ENCODE measurements at regions not wholly inside any gene's neighbourhood (a gene's known extent, or its start where the extent isn't known, plus 50 kb on each side); places are given as distances from the start of the nearest gene placed in this dataset.
A peak's percentile ranks its signal among the peaks of the same experiment; 100 is the strongest.

DNA sequence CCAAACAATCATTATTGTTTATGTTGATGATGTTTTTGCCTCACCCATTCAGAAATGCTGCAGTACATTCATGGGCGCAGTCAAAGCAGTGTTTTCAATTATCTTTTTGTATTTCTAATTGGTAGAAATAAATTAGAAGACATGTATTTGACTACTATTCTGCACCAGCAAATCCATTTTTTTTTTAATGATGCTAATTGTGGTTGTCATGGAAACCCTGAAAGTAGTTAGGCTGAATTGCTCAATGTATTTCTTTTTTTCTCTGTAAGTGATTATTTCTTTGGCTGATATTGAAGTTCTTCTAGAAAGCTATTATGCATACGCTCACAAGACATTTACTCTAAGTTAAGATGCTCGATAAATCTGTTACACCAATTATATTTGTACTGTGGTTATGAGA, 101.2 kb downstream of the RFC3 start:
- Histone ChIP-seq H3K4me1 (ENCODE audit: control insufficient read depth in 2 of 2, insufficient read depth in 2 of 2, low read length in 2 of 2) (no peaks in the 10 kb centered on the region), H3K36me3 (ENCODE audit: control insufficient read depth in 2 of 2, insufficient read depth in 2 of 2, low read length in 1 of 2) (no peaks in the 10 kb centered on the region), H3K27ac (ENCODE audit: low read depth in 1 of 2, low read length in 1 of 2) (no peak overlapping the region), H3K9me3 (ENCODE audit: control insufficient read depth in 2 of 2, insufficient read depth in 1 of 2, low read length in 1 of 2) (no peaks in the 10 kb centered on the region), H3K27me3 (ENCODE audit: control insufficient read depth in 2 of 2, insufficient read depth in 1 of 2, low read length in 1 of 2) (no peaks in the 10 kb centered on the region), H3K4me3 (ENCODE audit: low read length in 2 of 2) (no peak overlapping the region)
- over 99% methylated on average over 3 of the region's 3 CpGs for WGBS
- DNase-seq (ENCODE audit: low read depth in 6 of 9, low spot score in 9 of 9), result no peak

DNA sequence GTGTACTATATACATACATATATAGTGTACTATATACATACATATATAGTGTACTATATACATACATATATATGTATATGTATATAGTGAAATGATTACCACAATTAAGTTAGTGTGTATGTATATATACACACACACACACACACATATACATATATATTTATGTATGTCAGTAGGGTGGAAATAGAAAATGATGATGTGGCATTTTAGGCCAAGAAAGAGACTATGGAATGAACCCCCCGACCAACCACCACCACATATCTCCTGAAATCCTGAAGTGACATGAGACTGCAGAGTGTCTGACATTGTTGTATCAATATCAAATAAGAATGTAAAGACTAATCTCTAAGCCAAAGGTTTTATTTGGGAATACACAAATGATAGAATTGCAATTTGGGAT, 107.6 kb downstream of the RFC3 start:
- WGBS, result 66% methylated on average over 1 of the region's 1 CpG

DNA sequence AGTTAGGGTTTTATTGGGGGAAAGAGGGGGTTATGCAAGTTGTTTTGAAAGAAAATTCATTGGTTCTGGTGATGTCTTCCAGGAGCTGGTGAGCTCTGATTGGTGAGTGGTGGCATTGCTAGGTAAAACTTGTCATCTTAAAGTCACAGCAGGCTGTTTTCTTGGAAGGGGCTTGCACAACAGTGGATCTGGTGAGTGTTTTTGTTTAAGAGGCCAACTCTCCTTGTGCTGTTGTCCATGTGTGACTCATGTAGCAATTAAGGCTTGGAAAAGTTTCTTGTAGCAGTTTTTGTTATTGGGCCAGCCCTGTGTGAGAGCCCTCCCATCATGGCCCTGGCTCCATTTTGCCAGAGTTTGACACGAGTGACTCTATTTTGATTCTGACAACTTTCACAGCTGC, 109.4 kb downstream of the RFC3 start:
- H3K4me1 ChIP-seq (ENCODE audit: control insufficient read depth in 2 of 2, insufficient read depth in 2 of 2, low read length in 2 of 2), result no peaks in the 10 kb centered on the region
- DNase-seq (ENCODE audit: low read depth in 6 of 9, low spot score in 9 of 9), result no peak
- H3K36me3 ChIP-seq (ENCODE audit: control insufficient read depth in 2 of 2, insufficient read depth in 2 of 2, low read length in 1 of 2), result no peaks in the 10 kb centered on the region
- no peak overlapping the region for H3K27ac ChIP-seq (ENCODE audit: low read depth in 1 of 2, low read length in 1 of 2)
- H3K27me3 ChIP-seq (ENCODE audit: control insufficient read depth in 2 of 2, insufficient read depth in 1 of 2, low read length in 1 of 2), result no peaks in the 10 kb centered on the region
- H3K9me3 ChIP-seq (ENCODE audit: control insufficient read depth in 2 of 2, insufficient read depth in 1 of 2, low read length in 1 of 2), result no peaks in the 10 kb centered on the region
- 98% methylated on average over 1 of the region's 1 CpG for WGBS
- H3K4me3 ChIP-seq (ENCODE audit: low read length in 2 of 2), result no peak overlapping the region

More for the DNA sequence above, 107.6 kb downstream of the RFC3 start:
- Histone ChIP-seq H3K4me1 (ENCODE audit: control insufficient read depth in 2 of 2, insufficient read depth in 2 of 2, low read length in 2 of 2) (no peaks in the 10 kb centered on the region), H3K9me3 (ENCODE audit: control insufficient read depth in 2 of 2, insufficient read depth in 1 of 2, low read length in 1 of 2) (no peaks in the 10 kb centered on the region), H3K27ac (ENCODE audit: low read depth in 1 of 2, low read length in 1 of 2) (no peak overlapping the region), H3K4me3 (ENCODE audit: low read length in 2 of 2) (no peak overlapping the region), H3K27me3 (ENCODE audit: control insufficient read depth in 2 of 2, insufficient read depth in 1 of 2, low read length in 1 of 2) (no peaks in the 10 kb centered on the region), H3K36me3 (ENCODE audit: control insufficient read depth in 2 of 2, insufficient read depth in 2 of 2, low read length in 1 of 2) (no peaks in the 10 kb centered on the region)
- DNase-seq (ENCODE audit: low read depth in 6 of 9, low spot score in 9 of 9), result no peak

DNA sequence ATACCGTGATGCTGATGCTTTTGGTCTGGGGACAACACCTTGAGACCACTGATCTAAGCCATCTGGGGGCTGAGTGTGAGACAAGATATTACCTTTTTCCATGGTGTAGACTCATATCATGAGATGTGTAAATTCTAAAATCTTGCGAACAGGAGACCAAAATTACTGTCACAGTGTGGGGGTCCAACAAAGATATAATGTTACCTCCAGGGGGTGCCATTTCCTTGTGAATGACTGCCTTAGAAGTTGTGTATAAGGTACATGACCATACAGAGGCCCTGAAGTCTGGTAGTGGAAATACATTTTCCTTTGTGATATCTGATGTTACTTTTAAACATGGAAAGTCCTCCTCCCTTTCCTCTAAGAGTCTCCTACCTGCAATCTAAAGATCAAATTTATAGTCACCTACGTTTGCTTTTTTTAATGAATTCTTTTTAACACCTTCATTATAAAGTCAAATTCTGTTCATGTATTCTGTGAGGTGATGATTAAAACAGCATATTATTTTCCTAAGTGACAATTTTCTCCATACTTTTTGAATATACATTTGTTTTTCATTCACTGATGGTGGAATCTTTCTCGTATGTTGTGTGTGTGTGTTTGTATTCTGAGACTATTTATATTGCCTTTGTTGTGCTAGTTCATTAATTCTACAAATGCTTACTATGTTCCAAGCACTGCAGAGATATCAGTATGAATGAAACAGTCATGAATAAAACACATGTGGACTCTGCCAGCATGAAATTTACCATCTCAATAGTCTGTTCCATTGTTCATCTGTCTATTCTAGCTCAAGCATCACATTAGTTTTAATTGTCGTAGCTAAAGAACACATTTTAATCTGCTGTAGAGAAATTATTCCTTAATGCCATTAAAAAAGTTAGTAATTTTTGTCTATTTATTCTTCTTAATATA, 113.7 kb downstream of the RFC3 start:
- no peaks in the 10 kb centered on the region for H3K36me3 ChIP-seq (ENCODE audit: control insufficient read depth in 2 of 2, insufficient read depth in 2 of 2, low read length in 1 of 2)
- DNase-seq (ENCODE audit: low read depth in 6 of 9, low spot score in 9 of 9), result peak in 7 of 9 donors; percentile 3 to 47 (median 9)
- no peak overlapping the region for H3K27ac ChIP-seq (ENCODE audit: low read depth in 1 of 2, low read length in 1 of 2)
- no peaks in the 10 kb centered on the region for H3K9me3 ChIP-seq (ENCODE audit: control insufficient read depth in 2 of 2, insufficient read depth in 1 of 2, low read length in 1 of 2)
- H3K27me3 ChIP-seq (ENCODE audit: control insufficient read depth in 2 of 2, insufficient read depth in 1 of 2, low read length in 1 of 2), result no peaks in the 10 kb centered on the region
- no peak overlapping the region for H3K4me3 ChIP-seq (ENCODE audit: low read length in 2 of 2)
- WGBS, result 98% methylated on average over 5 of the region's 5 CpGs
- peaks cover 0 to 5% of the 10 kb centered on the region in 2 donors for H3K4me1 ChIP-seq (ENCODE audit: control insufficient read depth in 2 of 2, insufficient read depth in 2 of 2, low read length in 2 of 2)

DNA sequence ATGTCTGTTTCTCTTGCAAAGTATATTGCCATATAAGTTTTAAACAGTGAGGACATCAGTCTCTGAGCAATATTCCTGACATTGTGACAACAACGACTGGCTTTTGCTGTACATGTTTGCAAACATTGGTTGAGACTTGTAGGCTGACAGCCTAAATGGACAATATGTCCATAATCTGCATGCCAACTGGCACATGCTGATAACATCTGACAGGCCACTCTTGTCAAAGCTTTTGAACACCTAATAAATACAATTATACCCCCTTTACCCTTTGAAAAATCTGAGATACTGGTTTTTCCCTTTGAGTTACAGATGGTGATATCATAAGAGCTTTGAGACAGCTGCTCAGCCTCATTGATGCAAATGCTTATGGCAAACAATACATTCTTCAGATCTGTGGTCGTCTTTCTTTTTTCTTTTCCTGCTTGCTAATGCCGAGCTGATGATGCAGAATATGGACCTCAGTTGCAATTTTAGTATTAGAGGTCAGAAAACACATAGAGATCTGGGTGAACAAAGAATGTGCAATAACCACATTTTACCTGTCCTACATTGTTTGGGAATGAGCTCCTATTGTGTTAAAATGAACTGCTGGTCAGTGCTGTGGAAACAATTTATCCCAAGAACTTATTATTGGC, 114.9 kb downstream of the RFC3 start:
- H3K36me3 ChIP-seq (ENCODE audit: control insufficient read depth in 2 of 2, insufficient read depth in 2 of 2, low read length in 1 of 2), result no peaks in the 10 kb centered on the region
- H3K27me3 ChIP-seq (ENCODE audit: control insufficient read depth in 2 of 2, insufficient read depth in 1 of 2, low read length in 1 of 2), result no peaks in the 10 kb centered on the region
- H3K4me1 ChIP-seq (ENCODE audit: control insufficient read depth in 2 of 2, insufficient read depth in 2 of 2, low read length in 2 of 2), result peaks cover 0 to 5% of the 10 kb centered on the region in 2 donors
- 96% methylated on average over 3 of the region's 3 CpGs for WGBS
- H3K9me3 ChIP-seq (ENCODE audit: control insufficient read depth in 2 of 2, insufficient read depth in 1 of 2, low read length in 1 of 2), result no peaks in the 10 kb centered on the region
- no peak for DNase-seq (ENCODE audit: low read depth in 6 of 9, low spot score in 9 of 9)
- H3K27ac ChIP-seq (ENCODE audit: low read depth in 1 of 2, low read length in 1 of 2), result no peak overlapping the region
- H3K4me3 ChIP-seq (ENCODE audit: low read length in 2 of 2), result no peak overlapping the region

DNA sequence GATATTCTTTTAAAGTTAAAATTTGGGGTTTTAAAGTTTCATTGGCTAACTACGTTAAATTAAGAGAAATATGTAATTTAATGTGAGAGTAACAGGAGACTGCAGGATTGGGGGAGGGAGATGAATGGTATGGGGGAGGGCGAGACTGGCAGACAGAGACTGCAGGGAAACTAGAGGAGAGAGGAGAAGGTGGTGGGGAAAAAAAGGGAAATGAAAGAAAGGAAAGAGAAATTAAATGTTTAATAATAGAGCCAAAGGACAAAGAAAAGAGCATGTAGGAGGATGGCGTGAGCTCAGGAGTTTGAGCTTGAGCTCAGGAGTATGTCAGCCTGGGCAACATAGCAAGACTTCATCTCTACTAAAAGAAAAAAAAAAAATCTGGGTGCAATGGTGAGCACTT, 115.9 kb downstream of the RFC3 start:
- 97% methylated on average over 3 of the region's 3 CpGs for WGBS
- Histone ChIP-seq H3K9me3 (ENCODE audit: control insufficient read depth in 2 of 2, insufficient read depth in 1 of 2, low read length in 1 of 2) (no peaks in the 10 kb centered on the region), H3K27me3 (ENCODE audit: control insufficient read depth in 2 of 2, insufficient read depth in 1 of 2, low read length in 1 of 2) (no peaks in the 10 kb centered on the region), H3K27ac (ENCODE audit: low read depth in 1 of 2, low read length in 1 of 2) (no peak overlapping the region), H3K36me3 (ENCODE audit: control insufficient read depth in 2 of 2, insufficient read depth in 2 of 2, low read length in 1 of 2) (no peaks in the 10 kb centered on the region), H3K4me1 (ENCODE audit: control insufficient read depth in 2 of 2, insufficient read depth in 2 of 2, low read length in 2 of 2) (peaks cover 0 to 5% of the 10 kb centered on the region in 2 donors), H3K4me3 (ENCODE audit: low read length in 2 of 2) (no peak overlapping the region)
- DNase-seq (ENCODE audit: low read depth in 6 of 9, low spot score in 9 of 9), result no peak

DNA sequence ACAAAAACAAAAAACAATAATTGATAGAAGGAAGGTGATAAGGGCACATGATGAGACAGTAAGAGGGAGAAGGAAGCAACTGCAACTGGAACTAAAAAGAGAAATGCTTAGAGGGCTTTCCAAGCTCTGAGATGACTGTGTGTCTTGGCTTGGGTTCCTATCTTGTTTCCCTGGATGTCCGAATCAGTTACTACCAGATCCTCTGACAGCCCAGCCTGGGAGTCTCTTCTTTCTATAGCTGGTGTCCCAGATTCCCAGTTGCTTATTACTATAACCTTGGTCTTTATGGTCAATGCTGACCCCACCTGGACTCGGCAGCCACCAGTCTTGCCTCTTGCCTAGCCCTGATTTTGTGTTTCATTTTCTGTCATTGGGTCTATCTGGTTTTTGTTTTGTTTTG, 116.4 kb downstream of the RFC3 start:
- no peak overlapping the region for H3K4me3 ChIP-seq (ENCODE audit: low read length in 2 of 2)
- H3K27me3 ChIP-seq (ENCODE audit: control insufficient read depth in 2 of 2, insufficient read depth in 1 of 2, low read length in 1 of 2), result no peaks in the 10 kb centered on the region
- H3K27ac ChIP-seq (ENCODE audit: low read depth in 1 of 2, low read length in 1 of 2), result no peak overlapping the region
- no peaks in the 10 kb centered on the region for H3K36me3 ChIP-seq (ENCODE audit: control insufficient read depth in 2 of 2, insufficient read depth in 2 of 2, low read length in 1 of 2)
- no peak for DNase-seq (ENCODE audit: low read depth in 6 of 9, low spot score in 9 of 9)
- WGBS, result 96% methylated on average over 2 of the region's 2 CpGs
- H3K9me3 ChIP-seq (ENCODE audit: control insufficient read depth in 2 of 2, insufficient read depth in 1 of 2, low read length in 1 of 2), result no peaks in the 10 kb centered on the region
- H3K4me1 ChIP-seq (ENCODE audit: control insufficient read depth in 2 of 2, insufficient read depth in 2 of 2, low read length in 2 of 2), result peaks cover 0 to 5% of the 10 kb centered on the region in 2 donors

DNA sequence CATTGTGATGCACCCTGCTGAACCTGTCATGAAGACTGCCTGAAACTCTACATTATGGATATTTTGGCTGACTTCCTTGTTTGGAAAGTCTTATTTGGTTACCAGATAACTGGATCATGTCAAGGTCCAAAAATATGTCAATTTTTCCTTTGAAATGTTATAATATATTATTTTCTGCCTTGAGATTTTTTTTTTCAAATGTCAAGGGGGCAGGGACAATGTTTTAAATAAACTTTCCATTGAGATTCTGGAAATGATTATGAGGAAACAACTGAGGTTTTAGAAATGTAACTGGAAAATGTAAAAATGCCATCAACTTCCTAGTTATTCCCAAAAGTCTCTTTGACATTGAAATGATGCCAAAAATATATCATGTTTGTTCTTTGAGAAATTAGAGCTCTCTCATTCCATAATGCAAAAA, 117.0 kb downstream of the RFC3 start:
- no peaks in the 10 kb centered on the region for H3K27me3 ChIP-seq (ENCODE audit: control insufficient read depth in 2 of 2, insufficient read depth in 1 of 2, low read length in 1 of 2)
- DNase-seq (ENCODE audit: low read depth in 6 of 9, low spot score in 9 of 9), result no peak

DNA sequence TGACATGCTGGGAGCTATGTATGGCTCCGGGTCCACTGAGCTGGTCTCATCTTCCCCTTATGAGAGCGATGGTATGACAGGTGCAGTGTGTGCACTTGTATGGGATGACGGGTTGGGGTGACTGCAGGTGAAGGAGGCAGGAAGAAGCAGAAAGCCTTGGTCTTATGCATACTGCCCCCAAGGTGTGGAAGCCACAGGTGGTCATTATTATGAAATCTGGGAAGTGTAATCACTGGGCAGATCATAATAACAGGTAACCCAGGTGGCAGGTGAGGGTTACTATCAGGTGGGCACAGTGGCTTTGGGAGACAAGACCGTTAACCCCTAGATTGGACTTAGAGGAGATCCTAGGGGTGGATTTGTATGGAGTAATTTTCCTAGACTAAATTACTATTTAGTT, 118.0 kb downstream of the RFC3 start:
- H3K36me3 ChIP-seq (ENCODE audit: control insufficient read depth in 2 of 2, insufficient read depth in 2 of 2, low read length in 1 of 2), result no peaks in the 10 kb centered on the region
- H3K4me1 ChIP-seq (ENCODE audit: control insufficient read depth in 2 of 2, insufficient read depth in 2 of 2, low read length in 2 of 2), result peaks cover 0 to 5% of the 10 kb centered on the region in 2 donors
- H3K27ac ChIP-seq (ENCODE audit: low read depth in 1 of 2, low read length in 1 of 2), result no peak overlapping the region
- no peak for DNase-seq (ENCODE audit: low read depth in 6 of 9, low spot score in 9 of 9)
- WGBS, result 95% methylated on average over 4 of the region's 4 CpGs
- H3K9me3 ChIP-seq (ENCODE audit: control insufficient read depth in 2 of 2, insufficient read depth in 1 of 2, low read length in 1 of 2), result no peaks in the 10 kb centered on the region
- H3K27me3 ChIP-seq (ENCODE audit: control insufficient read depth in 2 of 2, insufficient read depth in 1 of 2, low read length in 1 of 2), result no peaks in the 10 kb centered on the region
- H3K4me3 ChIP-seq (ENCODE audit: low read length in 2 of 2), result no peak overlapping the region

More for the DNA sequence above, 117.0 kb downstream of the RFC3 start:
- Histone ChIP-seq H3K36me3 (ENCODE audit: control insufficient read depth in 2 of 2, insufficient read depth in 2 of 2, low read length in 1 of 2) (no peaks in the 10 kb centered on the region), H3K4me1 (ENCODE audit: control insufficient read depth in 2 of 2, insufficient read depth in 2 of 2, low read length in 2 of 2) (peaks cover 0 to 5% of the 10 kb centered on the region in 2 donors), H3K4me3 (ENCODE audit: low read length in 2 of 2) (no peak overlapping the region), H3K27ac (ENCODE audit: low read depth in 1 of 2, low read length in 1 of 2) (peak overlapping the region in 1 of 2 donors; percentile 38), H3K9me3 (ENCODE audit: control insufficient read depth in 2 of 2, insufficient read depth in 1 of 2, low read length in 1 of 2) (no peaks in the 10 kb centered on the region)

Measured in thymus (tissue), 11 donors.